ENCODE measurements at regions not wholly inside any gene's neighbourhood (a gene's known extent, or its start where the extent isn't known, plus 50 kb on each side); places are given as distances from the start of the nearest gene placed in this dataset.

DNA sequence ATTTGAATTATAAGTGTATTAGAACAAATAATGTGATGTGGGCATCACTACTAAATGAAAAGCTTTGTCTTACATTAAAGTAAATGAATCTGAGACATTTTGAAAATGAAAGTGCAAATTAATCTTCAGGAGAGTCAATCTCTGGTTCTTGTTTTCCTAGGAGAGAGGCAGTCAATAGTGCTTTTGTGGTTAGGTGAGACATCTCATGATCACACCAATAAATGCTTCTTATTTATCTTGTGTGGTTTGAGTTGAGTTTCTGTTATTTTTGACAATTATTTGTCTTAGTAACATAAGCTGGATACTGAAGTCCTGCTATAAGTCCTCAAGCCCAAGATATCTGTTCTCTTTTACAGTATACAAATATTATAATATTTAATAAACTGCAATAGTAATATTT is 1378.0 kb upstream of the PCDH9 start:
- no peak overlapping the region for H3K27ac ChIP-seq
- TF ChIP-seq POLR2A (IDR thresholded peaks at IDR 0.05) = no peak
- H3K4me3 ChIP-seq = no peak overlapping the region
- H3K4me1 ChIP-seq = no peaks in the 10 kb centered on the region
- no peaks in the 10 kb centered on the region for H3K36me3 ChIP-seq
- H3K27me3 ChIP-seq = no peaks in the 10 kb centered on the region
- no peaks in the 10 kb centered on the region for H3K9me3 ChIP-seq
- no peak for DNase-seq (ENCODE audit: low spot score in 2 of 2)

DNA sequence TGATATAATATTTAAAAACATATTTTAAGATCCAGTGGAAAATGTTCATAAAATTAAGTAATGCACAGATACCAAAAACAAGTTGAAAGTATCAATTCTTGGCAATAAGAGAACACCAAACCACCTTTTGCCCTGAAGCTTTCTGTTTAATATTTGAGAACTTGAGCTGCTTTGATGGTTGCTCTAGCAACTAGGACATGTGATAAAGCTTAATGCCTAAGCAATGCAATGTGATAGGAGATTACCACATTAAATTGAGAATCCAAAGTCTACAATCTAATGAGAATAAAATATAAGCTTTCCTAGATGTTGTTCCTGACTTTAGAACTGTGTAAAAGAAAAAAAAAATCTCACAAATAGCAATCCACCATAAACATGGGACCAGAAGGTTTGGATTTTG is 1367.5 kb upstream of the PCDH9 start:
- no peaks in the 10 kb centered on the region for H3K9me3 ChIP-seq
- no peaks in the 10 kb centered on the region for H3K27me3 ChIP-seq
- H3K4me3 ChIP-seq = no peak overlapping the region
- H3K4me1 ChIP-seq = no peaks in the 10 kb centered on the region
- no peak for DNase-seq (ENCODE audit: low spot score in 2 of 2)
- TF ChIP-seq POLR2A (IDR thresholded peaks at IDR 0.05) = no peak
- no peak for TF ChIP-seq EP300 (IDR thresholded peaks at IDR 0.05)
- TF ChIP-seq, protein P1, sequence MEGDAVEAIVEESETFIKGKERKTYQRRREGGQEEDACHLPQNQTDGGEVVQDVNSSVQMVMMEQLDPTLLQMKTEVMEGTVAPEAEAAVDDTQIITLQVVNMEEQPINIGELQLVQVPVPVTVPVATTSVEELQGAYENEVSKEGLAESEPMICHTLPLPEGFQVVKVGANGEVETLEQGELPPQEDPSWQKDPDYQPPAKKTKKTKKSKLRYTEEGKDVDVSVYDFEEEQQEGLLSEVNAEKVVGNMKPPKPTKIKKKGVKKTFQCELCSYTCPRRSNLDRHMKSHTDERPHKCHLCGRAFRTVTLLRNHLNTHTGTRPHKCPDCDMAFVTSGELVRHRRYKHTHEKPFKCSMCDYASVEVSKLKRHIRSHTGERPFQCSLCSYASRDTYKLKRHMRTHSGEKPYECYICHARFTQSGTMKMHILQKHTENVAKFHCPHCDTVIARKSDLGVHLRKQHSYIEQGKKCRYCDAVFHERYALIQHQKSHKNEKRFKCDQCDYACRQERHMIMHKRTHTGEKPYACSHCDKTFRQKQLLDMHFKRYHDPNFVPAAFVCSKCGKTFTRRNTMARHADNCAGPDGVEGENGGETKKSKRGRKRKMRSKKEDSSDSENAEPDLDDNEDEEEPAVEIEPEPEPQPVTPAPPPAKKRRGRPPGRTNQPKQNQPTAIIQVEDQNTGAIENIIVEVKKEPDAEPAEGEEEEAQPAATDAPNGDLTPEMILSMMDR (IDR thresholded peaks at IDR 0.05) = no peak
- no peaks in the 10 kb centered on the region for H3K36me3 ChIP-seq
- H3K27ac ChIP-seq = no peak overlapping the region

DNA sequence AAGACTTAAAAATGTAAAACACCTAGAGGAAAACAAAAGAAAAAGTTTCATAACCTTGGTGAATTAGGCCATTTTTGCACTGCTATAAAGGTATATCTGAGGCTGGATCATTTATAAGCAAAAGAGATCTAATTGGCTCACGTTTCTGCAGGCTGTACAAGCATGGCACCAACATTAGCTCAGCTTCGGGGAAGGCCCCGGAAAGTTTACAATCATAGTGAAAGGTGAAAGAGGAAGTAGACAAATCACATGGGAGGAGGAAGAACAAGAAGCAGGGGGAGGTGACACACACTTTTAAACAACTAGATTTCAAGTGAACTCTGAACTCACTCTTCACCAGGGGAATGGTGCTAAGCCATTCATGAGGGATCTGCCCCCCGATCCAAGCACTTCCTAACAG is 1358.5 kb upstream of the PCDH9 start:
- no peak for DNase-seq (ENCODE audit: low spot score in 2 of 2)
- no peaks in the 10 kb centered on the region for H3K27me3 ChIP-seq
- TF ChIP-seq EP300 (IDR thresholded peaks at IDR 0.05) (no peak), POLR2A (IDR thresholded peaks at IDR 0.05) (no peak)
- TF ChIP-seq, protein P1 (IDR thresholded peaks at IDR 0.05) = no peak
- no peaks in the 10 kb centered on the region for H3K36me3 ChIP-seq
- H3K27ac ChIP-seq = no peak overlapping the region
- H3K9me3 ChIP-seq = no peaks in the 10 kb centered on the region
- no peaks in the 10 kb centered on the region for H3K4me1 ChIP-seq
- no peak overlapping the region for H3K4me3 ChIP-seq
- 69 to 76% methylated on average over 4 of the region's 4 CpGs for WGBS, 2 donors

DNA sequence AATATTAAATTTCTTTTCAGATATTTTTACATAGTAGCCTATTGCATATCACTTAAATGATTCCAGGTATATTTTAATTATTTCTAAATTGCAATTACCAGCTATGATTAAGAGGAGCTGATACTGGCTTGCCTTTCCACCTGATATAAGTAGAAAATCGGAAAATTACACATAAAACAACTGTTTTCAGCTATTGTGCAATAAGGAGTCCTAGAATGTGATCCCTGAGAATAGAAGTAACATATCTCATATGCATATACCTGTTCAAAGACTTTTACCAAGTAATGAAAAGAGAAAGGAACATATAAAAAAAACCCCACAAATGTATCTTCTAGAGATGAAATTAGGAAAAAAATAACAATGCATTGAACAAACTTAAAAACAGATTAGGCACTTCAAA is 1354.6 kb upstream of the PCDH9 start:
- WGBS, 2 donors = 50 to 58% methylated on average over 1 of the region's 1 CpG
- H3K27ac ChIP-seq = no peak overlapping the region
- H3K36me3 ChIP-seq = no peaks in the 10 kb centered on the region
- TF ChIP-seq, protein P1 (IDR thresholded peaks at IDR 0.05) = no peak
- TF ChIP-seq EP300 (IDR thresholded peaks at IDR 0.05) (no peak), POLR2A (IDR thresholded peaks at IDR 0.05) (no peak)
- no peak for DNase-seq (ENCODE audit: low spot score in 2 of 2)
- H3K4me3 ChIP-seq = no peak overlapping the region
- no peaks in the 10 kb centered on the region for H3K27me3 ChIP-seq
- peaks cover 0 to 3% (median 0%) of the 10 kb centered on the region in 4 donors for H3K9me3 ChIP-seq
- no peaks in the 10 kb centered on the region for H3K4me1 ChIP-seq

DNA sequence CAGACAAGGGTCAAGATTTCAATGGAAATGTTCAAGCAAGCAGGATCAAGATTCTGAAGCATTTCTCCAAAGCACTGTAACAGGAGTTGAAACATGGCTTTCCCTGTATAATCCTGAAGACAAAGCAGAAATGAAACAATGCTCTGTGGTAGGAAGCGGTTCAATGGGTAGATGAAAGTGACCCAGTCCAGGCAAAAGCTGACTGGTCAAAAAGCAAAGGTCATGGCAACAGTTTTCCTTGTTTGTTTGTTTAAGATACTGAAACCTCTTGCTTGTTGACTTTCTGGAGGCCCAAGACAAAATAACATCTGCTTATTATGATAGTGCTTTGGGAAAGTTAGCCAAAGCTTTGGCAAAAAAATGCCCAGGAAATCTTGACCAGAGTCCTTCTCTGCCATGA is 1343.9 kb upstream of the PCDH9 start:
- no peak for TF ChIP-seq EP300 (IDR thresholded peaks at IDR 0.05)
- TF ChIP-seq POLR2A (IDR thresholded peaks at IDR 0.05) = no peak
- TF ChIP-seq, protein P1 (IDR thresholded peaks at IDR 0.05) = no peak
- H3K9me3 ChIP-seq = no peaks in the 10 kb centered on the region
- DNase-seq (ENCODE audit: low spot score in 2 of 2) = no peak
- H3K27ac ChIP-seq = no peak overlapping the region
- no peaks in the 10 kb centered on the region for H3K36me3 ChIP-seq
- 73 to 81% methylated on average over 1 of the region's 1 CpG for WGBS, 2 donors
- no peaks in the 10 kb centered on the region for H3K27me3 ChIP-seq
- no peak overlapping the region for H3K4me3 ChIP-seq
- no peaks in the 10 kb centered on the region for H3K4me1 ChIP-seq
